DND-41 (cell line): ENCODE measurements at regions not wholly inside any gene's neighbourhood (a gene's known extent, or its start where the extent isn't known, plus 50 kb on each side); places are given as distances from the start of the nearest gene placed in this dataset.

Experiments
- ATAC-seq: fragments of 200-7000 bp; cut with Tn5 transposase; 3 replicates; pipeline ENCODE4 v1.9.1; 2021; ENCODE audit warnings: low read depth; ENCODE audit not compliant: insufficient read depth
- DNase-seq: peaks from one replicate; pipeline ENCODE4 v3.0.0-alpha.2; 2020
- H2AFZ ChIP-seq: 2 replicates; pipeline ENCODE4 v1.6.0; 2012; ENCODE audit warnings: low read depth, low read length
- H3K27ac ChIP-seq: 2 replicates; pipeline ENCODE4 v1.5.1; 2012; ENCODE audit warnings: low read length, inconsistent platforms
- H3K27me3 ChIP-seq: fragments of 200-600 bp; sonication (generic); 2 replicates; pipeline ENCODE4 v1.6.0; 2012; ENCODE audit warnings: low read length, mild to moderate bottlenecking, inconsistent platforms; ENCODE audit not compliant: insufficient read depth, poor library complexity
- H3K36me3 ChIP-seq: 2 replicates; pipeline ENCODE4 v1.5.1; 2012; ENCODE audit warnings: low read length, inconsistent platforms; ENCODE audit not compliant: insufficient read depth
- H3K4me1 ChIP-seq: 2 replicates; pipeline ENCODE4 v1.5.1; 2012; ENCODE audit warnings: mild to moderate bottlenecking, low read length; ENCODE audit not compliant: insufficient read depth
- H3K4me2 ChIP-seq: 2 replicates; pipeline ENCODE4 v1.6.0; 2012; ENCODE audit warnings: mild to moderate bottlenecking, moderate library complexity, low read length, inconsistent platforms; ENCODE audit not compliant: insufficient read depth
- H3K4me3 ChIP-seq, 2 experiments: fragments of 200-600 bp in 1 of 2; shearing (Covaris generic) in 1 of 2; 2 replicates each; pipeline ENCODE4 v1.5.1; 2012 to 2016; ENCODE audit warnings: inconsistent platforms in 2 of 2, low read length in 2 of 2, mild to moderate bottlenecking in 2 of 2, low read depth in 1 of 2, moderate library complexity in 1 of 2
- H3K79me2 ChIP-seq: 2 replicates; pipeline ENCODE4 v1.6.0; 2012; ENCODE audit warnings: low read length, inconsistent platforms; ENCODE audit not compliant: insufficient read depth
- H3K9ac ChIP-seq: 2 replicates; pipeline ENCODE4 v1.6.0; 2012; ENCODE audit warnings: low read depth, mild to moderate bottlenecking, inconsistent platforms, low read length, moderate library complexity
- H3K9me3 ChIP-seq: 2 replicates; pipeline ENCODE4 v1.5.1; 2012; ENCODE audit warnings: low read length, moderate library complexity, mild to moderate bottlenecking, inconsistent platforms; ENCODE audit not compliant: insufficient read depth, severe bottlenecking
- H4K20me1 ChIP-seq: 2 replicates; pipeline ENCODE4 v1.6.0; 2012; ENCODE audit warnings: low read length; ENCODE audit not compliant: insufficient read depth
- EZH2 ChIP-seq: IDR thresholded peaks from 3 replicates; pipeline ENCODE4 v1.6.1; 2012; ENCODE audit warnings: borderline replicate concordance, low read depth, mild to moderate bottlenecking, moderate library complexity, low read length, inconsistent platforms; ENCODE audit not compliant: severe bottlenecking
- TF ChIP-seq, protein P1 (sequence below): IDR thresholded peaks from 2 replicates; pipeline ENCODE4 v1.5.1; 2012; ENCODE audit warnings: borderline replicate concordance, low read length, moderate library complexity, mild to moderate bottlenecking; ENCODE audit not compliant: poor library complexity, severe bottlenecking; ENCODE audit errors: extremely low read depth

DNA sequence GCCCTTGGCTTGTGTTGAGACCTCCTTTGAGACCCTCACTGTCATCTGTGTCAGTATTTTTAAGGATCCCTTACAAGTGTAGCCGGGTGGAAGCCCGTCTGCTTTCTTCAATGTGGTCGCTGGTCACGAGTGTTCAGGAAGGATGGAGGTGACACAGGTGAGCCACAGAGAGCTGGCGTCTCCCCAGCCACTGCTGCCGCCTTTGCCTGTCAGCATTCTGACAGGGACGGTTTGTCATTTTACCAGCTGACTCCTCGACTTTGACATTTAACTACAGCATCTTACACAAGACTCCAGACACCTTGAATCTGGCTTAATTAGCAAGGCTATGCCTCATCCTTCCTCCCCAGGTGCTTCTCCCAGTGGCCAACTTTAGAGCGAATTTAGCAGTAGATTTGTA, 56.3 kb upstream of the MPHOSPH6 start:
- Histone ChIP-seq H3K9me3 (no peaks in the 10 kb centered on the region), H3K4me1 (no peaks in the 10 kb centered on the region), H4K20me1 (no peaks in the 10 kb centered on the region), H3K27ac (no peak overlapping the region), H3K27me3 (peaks cover 23% of the 10 kb centered on the region), H2AFZ (no peak overlapping the region), H3K36me3 (no peaks in the 10 kb centered on the region), H3K9ac (no peak overlapping the region), H3K4me2 (no peak overlapping the region), H3K4me3 (no peak overlapping the region), H3K79me2 (no peaks in the 10 kb centered on the region)
- DNase-seq (no peak), ATAC-seq (no peak)
- TF ChIP-seq EZH2 = no peak
- TF ChIP-seq, protein P1, sequence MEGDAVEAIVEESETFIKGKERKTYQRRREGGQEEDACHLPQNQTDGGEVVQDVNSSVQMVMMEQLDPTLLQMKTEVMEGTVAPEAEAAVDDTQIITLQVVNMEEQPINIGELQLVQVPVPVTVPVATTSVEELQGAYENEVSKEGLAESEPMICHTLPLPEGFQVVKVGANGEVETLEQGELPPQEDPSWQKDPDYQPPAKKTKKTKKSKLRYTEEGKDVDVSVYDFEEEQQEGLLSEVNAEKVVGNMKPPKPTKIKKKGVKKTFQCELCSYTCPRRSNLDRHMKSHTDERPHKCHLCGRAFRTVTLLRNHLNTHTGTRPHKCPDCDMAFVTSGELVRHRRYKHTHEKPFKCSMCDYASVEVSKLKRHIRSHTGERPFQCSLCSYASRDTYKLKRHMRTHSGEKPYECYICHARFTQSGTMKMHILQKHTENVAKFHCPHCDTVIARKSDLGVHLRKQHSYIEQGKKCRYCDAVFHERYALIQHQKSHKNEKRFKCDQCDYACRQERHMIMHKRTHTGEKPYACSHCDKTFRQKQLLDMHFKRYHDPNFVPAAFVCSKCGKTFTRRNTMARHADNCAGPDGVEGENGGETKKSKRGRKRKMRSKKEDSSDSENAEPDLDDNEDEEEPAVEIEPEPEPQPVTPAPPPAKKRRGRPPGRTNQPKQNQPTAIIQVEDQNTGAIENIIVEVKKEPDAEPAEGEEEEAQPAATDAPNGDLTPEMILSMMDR = no peak

- H3K4me2 ChIP-seq = no peak overlapping the region
- ATAC-seq = no peak
- peaks cover 27% of the 10 kb centered on the region for H3K27me3 ChIP-seq
- no peak for TF ChIP-seq EZH2
- TF ChIP-seq, protein P1 = no peak
- H3K9me3 ChIP-seq = no peaks in the 10 kb centered on the region
- no peaks in the 10 kb centered on the region for H3K79me2 ChIP-seq
- H3K4me1 ChIP-seq = no peaks in the 10 kb centered on the region
- no peak overlapping the region for H2AFZ ChIP-seq
- H3K4me3 ChIP-seq = no peak overlapping the region
- no peak overlapping the region for H3K9ac ChIP-seq
- DNase-seq = no peak
- no peak overlapping the region for H3K27ac ChIP-seq
- H3K36me3 ChIP-seq = no peaks in the 10 kb centered on the region
- H4K20me1 ChIP-seq = no peaks in the 10 kb centered on the region
Measured at GRCh38 chr16:82224821-82225220, 54.8 kb upstream of the MPHOSPH6 start.

GRCh38 chr16:82220541-82220940, 50.5 kb upstream of the MPHOSPH6 start:
- H3K27me3 ChIP-seq = peaks cover 20% of the 10 kb centered on the region
- TF ChIP-seq, protein P1 = no peak
- TF ChIP-seq EZH2 = no peak
- no peaks in the 10 kb centered on the region for H3K36me3 ChIP-seq
- no peaks in the 10 kb centered on the region for H3K79me2 ChIP-seq
- H3K9me3 ChIP-seq = no peaks in the 10 kb centered on the region
- ATAC-seq (no peak), DNase-seq (no peak)
- no peak overlapping the region for H3K9ac ChIP-seq
- no peaks in the 10 kb centered on the region for H4K20me1 ChIP-seq
- H3K4me1 ChIP-seq = no peaks in the 10 kb centered on the region
- H3K4me3 ChIP-seq = no peak overlapping the region
- no peak overlapping the region for H3K27ac ChIP-seq
- H2AFZ ChIP-seq = no peak overlapping the region
- H3K4me2 ChIP-seq = no peak overlapping the region
